ENCODE measurements at regions not wholly inside any gene's neighbourhood (a gene's known extent, or its start where the extent isn't known, plus 50 kb on each side); places are given as distances from the start of the nearest gene placed in this dataset.

DNA sequence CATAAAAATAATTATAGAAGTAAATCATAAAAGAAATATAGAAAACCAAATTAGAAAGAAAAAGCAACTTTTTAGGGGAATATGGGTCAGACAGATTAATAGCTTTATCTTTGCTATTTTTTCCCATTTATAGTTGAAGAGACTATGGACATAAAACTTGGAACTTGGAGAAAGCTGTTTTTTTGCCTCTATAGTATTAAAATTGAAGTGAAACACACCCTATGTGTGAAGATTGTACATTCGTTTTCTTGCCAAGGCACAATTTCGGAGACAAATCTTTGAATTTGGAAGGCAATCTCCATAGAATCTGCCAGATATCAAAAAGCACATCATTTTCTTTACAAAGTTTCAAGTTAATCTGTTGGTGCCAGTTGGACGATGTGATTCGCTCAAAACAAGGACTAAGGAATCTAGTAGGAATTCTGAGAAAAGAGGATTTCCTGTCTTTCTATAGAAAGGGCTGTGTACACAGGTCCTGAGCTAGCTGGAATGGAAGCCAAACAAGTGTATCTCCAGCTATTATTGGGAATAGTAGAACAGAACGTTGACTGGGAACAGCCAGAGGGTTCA lies 156.3 kb downstream of the SLC7A11 start:
- Histone ChIP-seq H2BK5ac (ENCODE audit: low read depth, low read length, poor library complexity, severe bottlenecking) (no peak overlapping the region), H3K18ac (ENCODE audit: low read depth, low read length) (no peak overlapping the region), H3K27me3 (ENCODE audit: control insufficient read depth, insufficient read depth, low read length) (no peaks in the 10 kb centered on the region), H2BK120ac (ENCODE audit: low read depth, low read length) (no peak overlapping the region; the same call in 1 of the 2 replicates), H3K23ac (ENCODE audit: low read depth, low read length) (no peak overlapping the region), H3K27ac (ENCODE audit: insufficient read depth, low read length) (no peak overlapping the region), H2AK9ac (replicated peaks; ENCODE audit: low read depth, low read length, poor library complexity) (no peak overlapping the region), H2BK15ac (ENCODE audit: low read depth, low read length) (no peak overlapping the region), H2AFZ (replicated peaks; ENCODE audit: low read length, poor library complexity) (no peak overlapping the region), H3K4me3 (ENCODE audit: insufficient read depth, low read depth, low read length) (no peak overlapping the region), H2AK5ac (ENCODE audit: low read depth, low read length) (no peak overlapping the region), H2BK20ac (ENCODE audit: low read depth, low read length) (no peak overlapping the region), H4K5ac (ENCODE audit: low read depth, low read length) (no peak overlapping the region), H4K20me1 (ENCODE audit: insufficient read depth, low read length) (no peaks in the 10 kb centered on the region), H3K14ac (replicated peaks; ENCODE audit: low read depth, low read length) (no peak overlapping the region), H3K36me3 (ENCODE audit: control insufficient read depth, insufficient read depth, low read length) (no peaks in the 10 kb centered on the region), H3K9me3 (ENCODE audit: control insufficient read depth, insufficient read depth, low read length) (no peaks in the 10 kb centered on the region), H3K79me1 (ENCODE audit: low read depth in 1 of 2, low read length in 2 of 2) (no peaks in the 10 kb centered on the region), H4K8ac (ENCODE audit: low read depth in 2 of 2, low read length in 2 of 2) (no peak overlapping the region), H3K4ac (ENCODE audit: low read depth, low read length) (no peak overlapping the region), H3K56ac (ENCODE audit: extremely low read depth, insufficient read depth, low read length) (no peak overlapping the region), H4K91ac (ENCODE audit: insufficient read depth, low read depth, low read length) (no peak overlapping the region), H3K4me2 (ENCODE audit: low read depth, low read length) (no peak overlapping the region), H3K4me1 (ENCODE audit: control insufficient read depth, insufficient read depth, low read length) (no peaks in the 10 kb centered on the region), H3K9ac (ENCODE audit: low read depth, low read length) (no peak overlapping the region), H3K9me1 (ENCODE audit: insufficient read depth, low read length) (no peaks in the 10 kb centered on the region)
- no peak for DNase-seq
- BruUV-seq (replicated peaks), result no TSS peak
- TF ChIP-seq SMC3 (IDR thresholded peaks at IDR 0.05; ENCODE audit: low read depth, low read length) (no peak), RFX5 (IDR thresholded peaks at IDR 0.05; ENCODE audit: low read depth, low read length) (no peak)
- TF ChIP-seq, protein P1, sequence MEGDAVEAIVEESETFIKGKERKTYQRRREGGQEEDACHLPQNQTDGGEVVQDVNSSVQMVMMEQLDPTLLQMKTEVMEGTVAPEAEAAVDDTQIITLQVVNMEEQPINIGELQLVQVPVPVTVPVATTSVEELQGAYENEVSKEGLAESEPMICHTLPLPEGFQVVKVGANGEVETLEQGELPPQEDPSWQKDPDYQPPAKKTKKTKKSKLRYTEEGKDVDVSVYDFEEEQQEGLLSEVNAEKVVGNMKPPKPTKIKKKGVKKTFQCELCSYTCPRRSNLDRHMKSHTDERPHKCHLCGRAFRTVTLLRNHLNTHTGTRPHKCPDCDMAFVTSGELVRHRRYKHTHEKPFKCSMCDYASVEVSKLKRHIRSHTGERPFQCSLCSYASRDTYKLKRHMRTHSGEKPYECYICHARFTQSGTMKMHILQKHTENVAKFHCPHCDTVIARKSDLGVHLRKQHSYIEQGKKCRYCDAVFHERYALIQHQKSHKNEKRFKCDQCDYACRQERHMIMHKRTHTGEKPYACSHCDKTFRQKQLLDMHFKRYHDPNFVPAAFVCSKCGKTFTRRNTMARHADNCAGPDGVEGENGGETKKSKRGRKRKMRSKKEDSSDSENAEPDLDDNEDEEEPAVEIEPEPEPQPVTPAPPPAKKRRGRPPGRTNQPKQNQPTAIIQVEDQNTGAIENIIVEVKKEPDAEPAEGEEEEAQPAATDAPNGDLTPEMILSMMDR (conservative IDR thresholded peaks at IDR 0.05; ENCODE audit: low read depth, low read length), result no peak
- intact Hi-C loops (cut with micrococcal nuclease) (no loop called here), in situ Hi-C loops (cut with MboI; ENCODE audit: low sequenced_read_pairs) (loop anchor here (5.0 kb wide), 1 partner anchor 49 kb away; no protein-coding TSS in a partner anchor), dilution Hi-C loops (cut with HindIII; ENCODE audit: low sequenced_read_pairs, unreplicated experiment) (no loop called here)
- ChIA-PET CTCF (interaction anchor here (0.6 to 0.7 kb wide), 2 partner anchors 10 to 183 kb away, joined by 3 to 4 read pairs; no protein-coding TSS in a partner anchor), POLR2A (ENCODE audit: unreplicated experiment) (no interaction called here)
- no peak for ATAC-seq (ENCODE audit: low read depth)
- WGBS, 2 experiments (ENCODE audit: extremely low coverage in 2 of 2, insufficient read length in 1 of 2), result no CpG with 5 or more reads among the region's 5 CpGs

Measured in IMR-90 (cell line).